Suppressor macrophage (primary cell): ENCODE measurements at regions not wholly inside any gene's neighbourhood (a gene's known extent, or its start where the extent isn't known, plus 50 kb on each side); places are given as distances from the start of the nearest gene placed in this dataset.
"Not testable (repeated sequence)": the region's sequence is repeated elsewhere in the genome, so short reads cannot be mapped to it uniquely, and the experiment has no call there.

Source experiments
- DNase-seq, 4 experiments: peaks; one replicate each; pipeline ENCODE4 v3.0.0-alpha.2; 2020 to 2022

DNA sequence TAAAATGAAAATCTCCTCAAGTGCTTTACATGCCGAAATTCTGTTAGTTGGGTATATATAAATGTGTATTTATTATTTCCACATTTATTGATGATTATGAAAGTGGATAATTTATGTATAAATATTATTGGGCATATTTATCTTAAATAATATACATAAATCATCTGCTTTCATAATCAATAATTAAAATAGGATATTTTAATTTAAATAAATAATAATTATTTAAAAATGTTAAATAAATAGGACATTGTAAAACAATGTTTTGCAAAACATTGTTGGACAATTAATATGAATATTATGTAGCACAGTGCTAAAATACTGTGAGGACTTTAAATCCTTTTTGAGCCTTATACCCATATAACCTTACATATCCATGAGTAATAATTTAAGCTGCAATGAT, 786.5 kb upstream of the CITED2 start:
- DNase-seq: no peak

DNA sequence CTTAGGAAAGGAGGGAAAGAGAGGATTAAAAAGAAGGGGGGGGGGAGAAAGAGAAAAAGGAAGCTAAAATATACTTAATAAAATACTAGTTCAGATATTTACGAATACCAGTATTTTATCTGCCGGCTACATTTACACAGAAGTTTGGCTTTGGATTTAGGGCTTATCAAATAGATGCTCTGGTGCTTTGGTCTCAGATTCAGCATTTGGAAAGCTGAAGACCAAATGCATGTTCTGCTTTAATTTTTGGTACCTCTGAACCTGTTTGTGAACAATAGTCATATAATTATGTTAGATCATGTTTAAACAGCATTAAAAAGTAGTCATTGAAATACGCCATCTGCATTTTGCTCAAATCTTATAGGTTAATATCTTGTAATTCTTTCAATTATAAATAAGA, 786.0 kb upstream of the CITED2 start:
- no peak for DNase-seq

DNA sequence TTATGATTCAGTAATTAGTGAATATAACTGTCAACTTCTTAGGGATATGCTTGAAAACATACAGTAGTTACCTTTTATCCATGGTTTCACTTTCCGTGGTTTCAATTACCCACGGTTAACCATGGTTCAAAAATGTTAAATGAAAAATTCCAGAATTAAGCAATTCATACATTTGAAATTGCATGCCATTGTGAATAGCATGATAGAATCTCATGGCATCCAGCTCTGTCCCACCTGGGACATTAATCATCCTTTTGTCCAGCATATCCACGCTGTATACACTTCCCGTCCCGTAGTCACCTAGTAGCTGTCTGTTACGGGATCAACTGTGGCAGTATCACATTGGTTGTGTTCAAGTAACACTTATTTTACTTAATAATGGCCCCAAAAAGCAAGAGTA, 781.7 kb upstream of the CITED2 start:
- DNase-seq: no peak

DNA sequence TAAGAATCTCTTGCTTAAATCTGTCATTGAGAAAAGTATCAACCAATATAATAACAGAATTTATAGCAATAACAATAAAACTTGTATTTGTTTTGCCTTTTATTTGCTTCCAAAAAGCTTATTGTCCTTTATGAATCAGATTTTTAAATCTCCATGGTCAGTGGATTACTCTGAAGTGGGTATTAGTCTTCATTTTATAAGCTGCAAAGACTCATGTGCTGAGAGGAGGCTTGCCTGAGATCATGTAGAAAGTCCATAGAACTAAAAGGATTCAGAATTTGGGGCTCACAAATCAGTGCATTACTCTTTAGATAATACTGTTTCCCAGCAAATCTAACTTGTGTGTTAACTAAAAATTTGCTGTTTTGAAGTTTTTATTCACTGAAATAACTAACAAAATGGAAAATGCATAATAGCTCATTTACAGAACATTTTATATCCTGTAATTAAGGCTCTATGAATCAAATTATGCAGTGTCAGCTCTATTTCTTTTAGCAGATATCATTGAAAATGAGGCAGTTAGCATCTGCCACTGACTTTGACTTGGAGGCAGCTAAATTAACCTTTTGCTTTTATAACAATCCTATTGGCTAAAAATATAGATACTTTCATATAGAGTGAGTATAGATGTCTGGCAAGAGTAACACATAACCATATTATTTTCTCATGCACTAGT, 781.1 kb upstream of the CITED2 start:
- DNase-seq: no peak

DNA sequence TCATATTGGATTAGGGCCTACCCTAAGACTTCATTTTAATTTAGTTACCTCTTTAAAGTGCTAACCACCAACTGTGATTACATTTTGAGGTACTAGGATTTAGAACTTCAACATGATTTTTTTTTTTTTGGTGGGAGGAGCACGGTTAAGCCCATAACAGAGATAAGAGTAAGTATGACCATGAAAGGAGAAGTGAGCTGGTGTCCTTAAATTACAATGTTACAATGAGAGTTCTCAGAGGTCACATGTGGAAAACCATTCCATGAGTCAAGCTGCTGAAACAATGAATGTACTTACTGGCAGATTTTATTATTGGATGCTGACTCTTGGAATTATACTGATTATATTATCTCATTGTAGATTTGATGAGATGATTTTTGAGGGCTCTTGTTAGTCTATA, 779.3 kb upstream of the CITED2 start:
- DNase-seq: peak in 2 of 4 experiments; percentile 15 to 25

DNA sequence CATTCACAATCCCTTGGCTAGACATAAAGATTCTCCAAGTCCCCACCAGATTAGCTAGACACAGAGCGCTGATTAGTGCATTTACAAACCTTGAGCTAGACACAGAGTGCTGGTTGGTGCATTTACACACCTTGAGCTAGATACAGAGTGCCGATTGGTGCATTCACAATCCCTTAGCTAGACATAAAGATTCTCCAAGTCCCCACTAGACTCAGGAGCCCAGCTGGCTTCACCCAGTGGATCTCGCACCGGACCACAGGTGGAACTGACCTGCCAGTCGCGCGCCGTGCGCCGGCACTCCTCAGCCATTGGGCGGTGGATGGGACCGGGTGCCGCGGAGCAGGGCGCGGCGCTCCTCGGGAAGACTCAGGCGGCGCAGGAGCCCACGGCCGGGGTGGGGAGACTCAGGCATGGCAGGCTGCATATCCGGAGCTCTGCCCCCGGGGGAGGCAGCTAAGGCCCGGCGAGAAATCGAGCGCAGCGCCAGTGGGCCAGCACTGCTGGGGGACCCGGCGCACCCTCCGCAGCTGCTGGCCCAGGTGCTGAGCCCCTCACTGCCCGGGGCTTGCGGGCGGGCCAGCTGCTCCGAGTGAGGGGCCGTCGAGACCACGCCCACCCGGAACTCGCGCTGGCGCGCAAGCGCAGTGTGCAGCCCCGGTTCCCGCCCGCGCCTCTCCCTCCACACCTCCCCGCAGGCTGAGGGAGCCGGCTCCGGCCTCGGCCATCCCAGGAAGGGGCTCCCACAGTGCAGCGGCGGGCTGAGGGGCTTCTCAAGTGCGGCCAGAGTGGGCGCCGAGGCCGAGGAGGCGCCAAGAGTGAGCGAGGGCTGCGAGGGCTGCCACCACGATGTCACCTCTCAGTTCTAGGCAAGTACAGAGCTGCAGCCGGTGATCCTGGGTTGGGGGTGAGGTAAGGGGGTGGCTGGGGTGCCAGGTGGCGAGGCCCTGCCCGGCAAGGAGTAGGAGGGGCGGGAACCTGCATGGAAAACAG, 773.7 kb upstream of the CITED2 start:
- DNase-seq: not testable (repeated sequence)

DNA sequence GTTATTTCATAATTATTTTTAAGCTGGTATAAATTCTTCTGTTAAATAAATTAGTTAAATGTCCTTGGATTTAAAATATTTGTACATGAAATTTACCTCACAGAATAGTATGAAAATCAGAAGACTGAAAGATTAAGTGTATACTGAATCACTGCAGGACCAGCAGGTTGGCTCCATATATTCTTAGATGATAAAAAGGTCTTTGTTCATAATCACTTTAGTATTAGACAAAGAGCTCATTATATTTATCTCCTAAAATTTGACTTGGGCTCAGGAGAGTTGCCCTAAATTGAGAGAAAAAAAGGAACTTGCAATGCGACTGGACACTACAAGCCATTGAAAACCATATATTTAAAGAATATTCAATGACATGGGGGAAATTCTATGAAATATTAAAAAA, 766.4 kb upstream of the CITED2 start:
- DNase-seq: no peak

DNA sequence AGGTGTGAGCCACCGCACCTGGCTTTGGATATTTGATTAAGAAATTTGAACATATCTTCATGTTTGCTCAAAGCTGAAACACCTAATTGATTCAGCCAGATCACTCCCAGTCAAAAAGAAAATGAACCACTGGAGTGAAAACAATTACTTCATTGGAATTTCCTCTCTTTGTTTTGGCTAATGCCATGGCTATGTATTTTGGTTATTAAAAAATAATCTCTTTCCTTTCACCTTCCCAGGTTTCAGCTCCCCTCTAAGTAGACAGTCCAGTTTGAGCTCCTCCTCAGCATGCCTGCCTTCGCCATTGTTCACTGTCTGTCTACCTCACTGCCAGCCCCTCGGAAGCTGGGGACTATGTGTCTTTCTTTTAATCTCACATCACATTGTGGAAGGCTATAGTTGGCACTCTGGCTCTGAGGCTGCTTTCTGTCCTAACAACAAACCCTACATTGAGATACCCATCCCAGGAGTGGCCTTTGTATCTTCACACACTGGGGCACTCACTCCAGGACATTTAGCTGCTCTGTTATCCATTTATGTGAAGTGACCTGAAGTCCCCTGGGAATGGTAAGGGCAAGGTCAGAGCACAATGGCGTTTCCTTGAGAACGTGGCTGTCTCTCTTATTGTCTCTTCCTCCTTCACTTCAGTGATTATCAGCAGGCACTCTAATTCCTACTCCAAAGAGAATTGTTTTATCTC, 764.0 kb upstream of the CITED2 start:
- DNase-seq: no peak

DNA sequence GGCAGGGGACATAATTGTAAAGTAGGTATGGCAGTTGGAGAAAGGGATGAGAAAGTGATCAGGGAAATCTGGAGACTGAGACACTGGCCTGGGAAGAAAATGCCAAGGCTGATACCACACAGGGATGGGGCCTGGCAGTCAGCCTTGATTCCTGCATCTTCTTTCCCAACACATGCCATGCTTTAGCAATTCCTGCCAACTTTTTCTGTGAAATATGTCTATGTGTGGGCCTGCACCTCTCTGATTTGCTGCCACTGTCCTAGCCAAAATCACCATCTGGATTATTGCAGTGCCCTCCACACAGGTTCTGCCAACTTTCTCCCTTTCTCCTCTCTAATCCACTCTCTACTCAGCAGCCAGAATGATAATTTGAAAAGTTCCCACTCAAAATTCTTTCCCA, 759.8 kb upstream of the CITED2 start:
- no peak for DNase-seq

DNA sequence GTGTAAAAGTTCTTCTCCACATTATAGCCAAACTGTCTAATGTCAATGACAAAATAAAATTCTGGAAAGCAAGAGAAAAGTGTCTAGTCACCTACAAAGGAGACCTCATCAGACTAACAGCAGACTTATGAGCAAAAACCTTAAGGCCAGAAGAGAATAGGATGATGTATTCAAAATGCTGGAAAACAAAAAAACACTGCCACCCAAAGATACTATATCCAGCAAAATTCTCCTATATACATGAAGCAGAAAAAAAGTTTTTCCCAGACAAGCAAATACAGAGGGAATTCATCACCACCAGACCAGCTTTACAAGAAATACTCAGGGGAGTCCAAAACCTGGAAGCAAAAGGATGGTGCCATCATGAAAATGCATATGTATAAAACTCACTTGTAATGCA, 755.6 kb upstream of the CITED2 start:
- DNase-seq: no peak

DNA sequence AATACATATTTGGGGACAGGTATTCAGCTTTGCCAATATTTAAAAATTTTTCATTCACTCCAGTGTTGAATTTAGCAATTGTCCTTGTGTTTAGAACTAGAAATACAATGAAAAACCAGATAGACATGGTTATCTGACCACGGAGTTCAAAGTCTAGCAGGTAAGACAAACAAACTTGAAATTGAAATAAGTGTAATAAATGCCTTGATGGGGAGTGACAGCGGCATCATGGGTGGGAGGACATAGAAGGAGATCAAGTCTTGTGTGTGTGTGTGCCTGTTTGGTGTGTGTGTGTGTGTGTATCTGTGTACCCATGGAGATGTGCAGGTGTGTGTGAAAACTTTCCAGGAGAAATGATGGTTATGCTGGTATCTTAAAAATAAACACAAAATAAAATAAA, 750.0 kb upstream of the CITED2 start:
- DNase-seq: no peak

DNA sequence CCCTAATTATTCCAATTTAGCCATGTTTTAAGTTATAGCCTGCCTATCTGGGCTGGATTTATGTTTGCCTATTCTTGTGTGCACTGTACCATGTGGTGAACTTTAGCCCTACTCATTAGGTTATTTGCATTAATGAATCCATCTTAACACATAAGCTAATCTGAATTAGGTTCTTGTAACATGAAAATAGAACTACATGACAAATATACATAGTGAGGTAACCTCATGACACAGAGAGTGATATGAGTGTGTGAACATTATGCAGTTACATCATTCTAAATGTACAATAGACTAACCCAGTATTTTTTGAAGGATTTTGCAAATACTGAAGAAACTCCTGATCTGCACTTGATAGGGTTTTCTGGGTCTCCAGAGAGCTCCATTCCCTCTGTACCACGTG, 733.7 kb upstream of the CITED2 start:
- no peak for DNase-seq

DNA sequence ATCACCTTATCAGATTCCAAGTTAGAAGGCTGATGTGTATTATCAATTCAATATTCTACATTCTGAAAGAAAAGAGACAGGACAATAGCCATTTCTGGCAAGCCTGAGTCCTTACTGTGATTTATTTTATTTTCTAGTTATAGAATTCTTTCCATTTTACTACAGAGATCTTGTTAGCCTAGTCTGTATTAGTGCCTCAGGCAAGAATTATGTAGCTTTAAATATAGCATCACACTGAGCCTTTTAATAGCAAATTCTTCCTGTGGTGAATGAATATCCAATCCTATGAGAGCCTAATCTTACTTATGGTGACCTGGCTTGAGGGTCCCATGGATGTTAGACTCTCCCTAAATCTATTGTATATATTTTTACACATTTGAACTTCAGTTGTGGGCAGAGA, 732.8 kb upstream of the CITED2 start:
- no peak for DNase-seq

DNA sequence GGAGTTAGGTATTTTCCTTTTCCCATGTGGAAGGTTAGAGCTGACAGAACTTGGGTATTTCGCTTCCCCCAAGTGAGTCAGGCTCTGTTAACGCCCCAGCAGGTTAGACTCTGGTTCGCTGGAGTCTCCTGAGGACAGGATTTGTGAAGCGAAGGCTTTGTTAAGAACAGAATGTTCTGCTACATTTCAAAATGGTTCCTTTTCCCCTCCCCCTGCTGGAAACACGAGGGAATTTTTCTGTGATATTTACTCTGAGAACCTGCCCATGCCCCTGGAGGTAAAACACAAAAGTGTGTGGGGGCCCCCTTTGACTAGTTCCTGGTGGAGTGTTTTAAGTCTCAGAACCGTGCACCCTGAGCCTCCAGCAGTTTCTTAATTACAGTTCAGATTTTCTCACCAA, 731.4 kb upstream of the CITED2 start:
- peak; percentile 11 to 31 (median 16) for DNase-seq

DNA sequence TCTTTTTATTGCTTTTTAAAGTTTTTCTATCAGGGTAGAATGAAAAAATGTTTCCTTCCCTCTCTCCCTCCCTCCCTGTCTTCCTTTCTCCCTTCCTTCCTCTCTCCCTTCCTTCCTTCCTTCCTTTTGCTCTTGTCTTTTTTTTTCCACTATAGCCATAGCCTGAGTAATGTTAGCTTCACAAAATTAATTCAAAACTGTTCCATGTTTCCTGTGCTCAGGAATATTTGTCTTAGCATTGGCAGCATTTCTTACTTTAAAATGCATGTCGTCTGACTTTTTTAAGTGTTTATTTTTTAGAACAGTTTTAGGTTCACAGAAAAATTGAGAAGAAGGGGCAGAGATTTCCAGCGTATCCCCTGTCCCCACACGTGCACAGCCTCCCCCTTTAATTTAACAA, 730.8 kb upstream of the CITED2 start:
- no peak for DNase-seq

DNA sequence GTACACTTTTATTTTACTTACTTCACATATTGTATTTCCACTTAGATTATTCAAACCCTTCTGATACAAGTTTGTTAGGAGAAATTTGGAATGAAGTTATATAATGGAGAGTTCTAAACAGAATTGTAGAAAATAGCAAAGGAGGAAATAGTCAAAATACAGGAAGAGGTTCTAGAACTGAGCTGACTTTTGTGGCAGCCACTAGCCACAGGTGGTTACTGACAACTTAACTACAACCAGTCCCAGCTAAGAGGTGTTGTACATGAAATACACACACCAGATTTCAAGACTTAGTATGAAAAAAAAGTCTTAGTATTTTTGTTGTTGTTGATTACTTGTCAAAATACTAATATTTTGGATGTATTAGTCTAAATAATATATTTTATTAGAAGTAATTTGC, 727.4 kb upstream of the CITED2 start:
- no peak for DNase-seq

DNA sequence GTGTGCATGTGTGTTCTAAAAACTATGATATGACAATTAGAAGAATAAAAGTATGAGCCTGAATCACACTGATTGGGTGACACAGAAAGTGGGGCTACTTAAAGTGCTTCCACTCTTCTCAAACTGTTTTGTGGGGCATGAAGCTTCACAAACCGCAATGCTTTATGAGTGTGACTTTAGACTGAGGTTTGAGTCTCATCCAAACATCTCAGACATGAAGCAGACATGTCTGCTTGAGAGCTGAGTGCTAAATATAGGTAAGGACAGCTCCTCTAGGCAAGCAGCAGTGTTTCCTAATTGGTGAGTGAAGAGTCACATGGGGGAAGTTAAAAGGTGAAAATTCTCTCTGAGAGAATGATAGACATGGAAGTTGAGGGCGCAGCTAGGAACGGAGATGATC, 726.9 kb upstream of the CITED2 start:
- DNase-seq: no peak

DNA sequence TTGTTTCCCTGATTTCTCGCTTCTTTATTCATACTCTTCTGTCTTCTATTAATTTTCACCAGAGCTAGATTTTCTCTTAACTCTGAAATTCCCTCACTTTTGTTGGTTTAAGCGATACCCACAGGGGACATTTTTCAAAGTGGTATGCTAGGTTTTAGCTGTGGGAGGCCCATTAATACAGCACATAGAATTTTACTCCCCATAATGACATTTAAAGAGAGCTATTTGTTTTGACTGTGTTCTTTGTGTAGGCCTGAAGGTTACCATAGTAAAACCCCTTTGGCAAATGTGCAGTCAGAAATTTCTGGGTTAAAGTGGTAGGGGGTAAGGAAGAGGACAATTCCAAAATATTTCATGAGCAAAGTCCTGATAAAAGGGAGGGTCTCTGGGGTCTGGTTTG, 721.1 kb upstream of the CITED2 start:
- DNase-seq: no peak

DNA sequence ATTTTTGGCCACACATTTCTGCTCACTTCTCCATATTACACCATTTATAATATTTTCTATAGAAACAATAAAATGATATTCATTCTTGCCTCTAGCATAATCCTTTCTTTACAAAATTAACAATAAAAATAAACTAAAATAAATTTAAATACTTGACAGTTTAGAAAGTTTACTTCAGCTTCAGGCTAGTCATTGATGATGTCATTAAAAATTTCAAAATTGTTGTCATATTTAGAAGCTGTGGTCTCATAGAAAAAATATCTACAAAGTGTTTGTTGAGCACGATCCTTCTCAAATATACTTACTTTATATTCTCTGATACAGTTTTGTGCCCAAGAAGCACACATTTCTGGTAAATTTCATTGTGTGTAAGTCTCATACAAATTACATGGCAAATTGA, 717.4 kb upstream of the CITED2 start:
- no peak for DNase-seq

DNA sequence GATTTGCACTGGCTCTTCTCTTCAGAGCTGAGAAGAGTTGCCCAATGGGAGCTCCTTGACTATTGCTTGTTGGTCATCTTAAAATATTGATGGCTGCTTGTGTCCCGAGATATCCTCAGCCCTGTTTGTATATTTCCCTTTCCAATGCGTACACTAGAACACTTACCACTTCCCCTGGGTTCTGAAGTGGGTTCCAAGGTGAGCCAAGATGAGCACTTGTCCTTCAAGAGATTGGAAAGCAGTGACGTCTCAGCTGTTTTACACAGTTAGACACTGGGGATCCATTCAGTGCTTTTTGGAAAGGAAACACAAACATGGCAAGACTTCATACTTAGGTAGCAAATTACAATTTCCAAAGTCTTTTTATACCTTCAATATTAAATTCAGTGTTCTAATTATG, 716.4 kb upstream of the CITED2 start:
- DNase-seq: no peak

DNA sequence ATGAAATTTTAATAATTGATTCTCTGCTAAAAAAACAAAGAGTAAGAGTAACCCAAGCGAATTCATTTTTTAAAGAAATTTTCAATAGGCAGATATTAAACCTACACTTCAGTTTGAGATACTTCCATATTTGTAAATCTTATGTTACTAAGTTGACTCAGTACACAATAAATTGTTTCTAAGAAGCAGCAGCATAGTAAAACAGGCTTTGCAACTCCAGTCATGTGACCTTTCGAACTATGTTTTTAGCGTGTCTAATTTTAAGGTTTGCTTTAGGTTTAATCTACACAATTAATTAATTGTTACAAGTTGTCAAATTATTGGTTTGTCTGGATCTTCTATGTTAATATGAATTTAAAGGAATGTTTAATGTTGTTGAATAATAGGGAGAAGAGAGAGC, 708.9 kb upstream of the CITED2 start:
- no peak for DNase-seq

DNA sequence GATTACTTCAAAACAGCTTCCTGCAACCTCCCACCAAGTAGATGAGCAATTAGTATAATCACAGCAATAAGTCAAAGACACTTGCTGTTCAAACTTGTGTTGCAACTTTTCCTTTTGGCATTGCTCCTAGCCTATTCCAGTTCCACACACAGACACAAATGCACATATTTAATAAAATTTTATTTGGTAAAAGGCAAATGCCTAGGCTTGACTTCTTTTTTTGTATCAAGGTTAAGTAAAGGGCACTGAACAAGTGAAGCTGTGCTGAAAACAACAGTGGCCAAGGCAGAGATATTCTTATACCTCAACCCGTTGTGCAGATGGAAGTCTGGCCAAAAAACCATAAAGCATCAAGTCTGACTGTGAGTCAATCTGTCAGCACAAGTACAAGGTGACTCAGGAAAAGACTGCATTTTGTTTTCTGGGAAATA, 708.4 kb upstream of the CITED2 start:
- peak; percentile 15 to 50 (median 32) for DNase-seq

DNA sequence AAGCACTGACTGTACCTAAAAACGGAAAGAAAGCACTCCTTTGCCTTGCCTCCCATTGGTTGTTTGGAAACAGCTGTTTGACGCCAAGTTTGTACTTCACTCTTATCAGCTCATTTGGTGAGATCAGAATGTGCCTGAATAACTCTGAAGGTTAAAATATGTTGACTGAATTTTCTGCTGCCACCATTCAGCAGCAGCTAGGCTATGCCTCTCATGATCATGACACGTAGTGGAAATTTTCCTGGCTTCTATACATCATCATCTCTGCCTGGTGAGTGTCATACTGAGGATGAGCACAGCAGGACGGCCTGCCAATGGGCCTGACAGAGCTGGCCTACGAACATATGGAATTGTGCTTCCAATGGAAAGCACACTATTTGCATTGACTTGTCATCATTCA, 704.9 kb upstream of the CITED2 start:
- DNase-seq: peak in 1 of 4 experiments; percentile 2
